Hematopoietic multipotent progenitor cell treated with erythropoietin and hydrocortisone succinate and interleukin-3 and kit ligand, for 6 days (in vitro differentiated cells): ENCODE measurements at regions not wholly inside any gene's neighbourhood (a gene's known extent, or its start where the extent isn't known, plus 50 kb on each side); places are given as distances from the start of the nearest gene placed in this dataset.
"Not testable (repeated sequence)": the region's sequence is repeated elsewhere in the genome, so short reads cannot be mapped to it uniquely, and the experiment has no call there.

Experiments
- DNase-seq: peaks from one replicate; pipeline ENCODE4 v3.0.0-alpha.2; 2015

DNA sequence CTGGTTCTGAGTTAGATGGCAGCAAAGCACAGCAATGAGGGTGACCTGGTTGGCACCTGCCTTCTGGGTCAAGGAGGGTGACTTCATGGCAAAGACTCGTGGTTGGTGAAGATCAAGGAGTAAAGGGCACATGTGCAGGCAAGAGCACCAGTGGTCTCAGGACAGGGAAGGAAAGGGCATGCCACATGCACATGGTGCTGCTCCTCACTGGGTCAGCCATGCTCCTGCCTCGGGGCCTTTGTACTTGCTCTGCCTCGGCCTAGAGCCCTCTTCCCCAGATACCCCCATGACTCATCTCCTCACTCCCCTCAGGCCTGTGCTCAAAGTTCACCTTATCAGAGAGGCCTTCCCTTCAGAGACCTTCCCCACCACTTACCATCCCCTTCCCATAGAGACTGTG is 106.7 kb upstream of the KDM7A start:
- DNase-seq: no peak

GRCh38 chr7:140281960-140282359 is 105.2 kb upstream of the KDM7A start:
- no peak for DNase-seq

GRCh38 chr7:140281255-140281654 is 104.5 kb upstream of the KDM7A start:
- DNase-seq: no peak

DNA sequence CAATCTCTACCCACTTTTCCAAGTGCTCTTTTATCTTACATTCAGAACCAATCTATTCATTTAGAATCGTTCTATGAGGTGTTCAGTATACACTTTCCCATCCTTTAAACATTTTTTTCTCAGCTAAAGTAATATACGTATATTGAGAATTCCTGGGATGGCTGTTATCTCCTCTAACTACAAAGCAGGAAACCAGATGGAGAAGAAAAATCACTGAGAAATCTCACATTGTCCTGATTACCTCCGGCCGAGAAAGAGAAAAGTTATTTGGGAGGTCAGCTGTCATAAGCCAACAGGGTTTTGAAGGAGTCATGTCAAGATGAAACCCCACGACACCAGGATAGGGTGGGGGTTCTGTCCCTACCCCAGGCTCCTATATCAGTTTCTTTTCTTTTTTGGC is 99.2 kb upstream of the KDM7A start:
- DNase-seq: no peak

GRCh38 chr7:140275069-140275965 is 98.5 kb upstream of the KDM7A start:
- peak; percentile 55 for DNase-seq

GRCh38 chr7:140273417-140273816 is 96.6 kb upstream of the KDM7A start:
- DNase-seq: no peak

- not testable (repeated sequence) for DNase-seq
These were observed 94.8 kb upstream of the KDM7A start for GRCh38 chr7:140271643-140271968.

DNA sequence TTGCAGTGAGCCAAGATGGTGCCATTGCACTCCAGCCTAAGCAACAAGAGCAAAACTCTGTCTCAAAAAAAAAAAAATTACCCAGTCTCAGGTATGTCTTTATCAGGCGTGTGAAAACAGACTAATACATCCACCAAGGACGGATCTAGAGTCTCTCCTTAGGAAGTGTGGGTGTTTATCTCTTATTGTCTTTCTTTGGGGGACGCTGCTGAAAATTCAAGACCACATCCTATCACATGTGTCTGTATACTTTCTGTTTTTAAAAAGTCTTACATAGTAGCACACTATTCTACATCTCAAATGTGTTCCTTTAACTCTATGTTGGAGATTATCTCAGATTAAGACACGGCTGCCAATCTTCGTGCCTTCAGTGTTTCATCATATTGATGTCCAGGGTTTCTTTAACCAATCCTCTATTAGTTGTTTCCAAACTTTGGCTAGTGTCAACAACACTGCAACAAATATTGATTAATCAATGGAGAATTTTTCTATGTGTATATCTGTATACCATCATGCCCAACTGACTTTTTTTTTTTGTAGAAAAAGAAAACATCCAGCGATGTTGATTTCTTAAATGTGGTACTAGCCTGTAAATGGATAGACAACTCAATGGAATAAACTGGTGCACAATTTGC is 92.3 kb upstream of the KDM7A start:
- DNase-seq: peak; percentile 17

DNA sequence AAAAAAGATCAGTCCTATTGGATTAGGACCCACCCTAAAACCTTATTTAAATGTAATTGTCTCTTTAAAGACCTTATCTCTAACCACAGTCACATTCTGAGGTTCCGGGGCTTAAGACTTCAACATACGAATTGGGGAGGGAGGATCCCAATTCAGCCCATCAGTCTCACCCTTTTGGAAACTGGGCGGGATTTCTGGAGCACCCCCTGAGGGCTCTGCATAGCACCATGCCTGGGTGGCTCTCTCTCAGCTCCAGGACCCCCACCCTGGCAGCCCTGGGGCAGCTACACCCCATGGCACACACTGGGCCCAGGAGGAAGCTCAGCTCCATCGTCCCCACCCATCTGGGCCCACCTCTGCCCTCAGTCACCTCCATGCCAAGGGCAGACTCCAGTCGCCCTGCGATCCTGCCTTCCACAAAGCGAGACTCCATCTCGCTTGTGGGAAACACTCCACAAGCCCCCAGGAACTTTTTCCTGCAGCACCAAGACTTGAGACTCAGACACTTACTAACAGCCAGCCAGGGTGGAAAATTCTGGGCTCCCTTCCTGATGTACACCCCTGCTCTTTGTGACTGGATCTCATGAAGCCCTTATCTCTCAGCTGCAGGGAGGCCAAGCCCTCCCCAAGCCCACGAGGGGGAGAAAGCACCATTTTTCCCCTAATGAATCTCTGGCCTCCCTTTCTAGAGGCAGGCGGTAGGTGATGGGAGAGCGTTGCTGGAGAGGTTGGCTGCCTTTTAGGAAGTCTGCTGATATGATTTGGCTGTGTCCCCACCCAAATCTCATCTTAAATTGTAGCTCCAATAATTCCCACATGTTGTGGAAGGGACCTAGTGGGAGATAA is 90.8 kb upstream of the KDM7A start:
- DNase-seq: peak; percentile 86

GRCh38 chr7:140263277-140263676 is 86.5 kb upstream of the KDM7A start:
- no peak for DNase-seq

- DNase-seq: no peak
These were observed 85.6 kb upstream of the KDM7A start for GRCh38 chr7:140262242-140262903.

- DNase-seq: peak; percentile 60
These were observed 84.7 kb upstream of the KDM7A start for GRCh38 chr7:140261522-140261921.

DNA sequence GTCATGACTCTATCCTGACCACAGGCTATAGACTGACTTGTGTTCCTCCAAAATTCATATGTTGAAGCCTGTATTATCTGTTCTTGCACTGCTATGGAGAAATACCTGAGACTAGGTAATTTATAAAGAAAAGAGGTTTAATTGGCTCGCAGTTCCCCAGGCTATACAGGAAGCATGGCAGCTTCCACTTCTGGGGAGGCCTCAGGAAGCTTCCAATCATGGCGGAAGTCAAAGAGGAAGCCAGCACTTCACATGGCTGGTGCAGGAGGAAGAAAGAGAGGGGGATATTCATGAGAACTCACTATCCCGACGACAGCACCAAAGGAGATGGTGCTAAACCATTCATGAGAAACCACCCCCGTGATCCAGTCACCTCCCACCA is 84.3 kb upstream of the KDM7A start:
- DNase-seq: no peak

- DNase-seq: no peak
These were observed 83.7 kb upstream of the KDM7A start for GRCh38 chr7:140260352-140261104.

- not testable (repeated sequence) for DNase-seq
These were observed 80.5 kb upstream of the KDM7A start for GRCh38 chr7:140257278-140257677.

- not testable (repeated sequence) for DNase-seq
These were observed 78.2 kb upstream of the KDM7A start for GRCh38 chr7:140254976-140255375.

- no peak for DNase-seq
These were observed 72.4 kb upstream of the KDM7A start for GRCh38 chr7:140249036-140249806.

GRCh38 chr7:140247559-140247958 is 70.8 kb upstream of the KDM7A start:
- no peak for DNase-seq

DNA sequence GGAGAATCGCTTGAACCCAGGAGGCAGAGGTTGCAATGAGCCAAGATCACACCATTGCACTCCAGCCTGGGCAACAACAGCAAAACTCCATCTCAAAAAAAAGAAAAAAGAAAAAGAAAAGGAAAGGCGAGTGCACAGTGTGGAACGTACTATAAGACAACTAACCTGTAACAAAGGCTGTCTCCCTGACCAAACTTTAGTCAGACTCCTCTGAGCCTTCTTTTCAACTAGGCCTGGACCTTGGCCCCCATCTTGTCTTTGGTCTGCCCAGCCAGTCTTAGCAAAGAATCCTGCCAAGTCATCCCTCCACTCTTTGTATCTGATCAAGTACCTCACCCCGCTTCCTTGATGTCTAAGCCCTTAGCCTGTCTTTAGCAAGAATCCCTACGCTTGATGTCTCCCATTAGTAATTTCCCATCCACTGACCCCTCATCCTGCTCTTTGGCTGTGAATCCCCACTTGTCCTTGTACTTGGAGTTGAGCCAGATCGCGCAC is 68.9 kb upstream of the KDM7A start:
- peak; percentile 43 for DNase-seq

DNA sequence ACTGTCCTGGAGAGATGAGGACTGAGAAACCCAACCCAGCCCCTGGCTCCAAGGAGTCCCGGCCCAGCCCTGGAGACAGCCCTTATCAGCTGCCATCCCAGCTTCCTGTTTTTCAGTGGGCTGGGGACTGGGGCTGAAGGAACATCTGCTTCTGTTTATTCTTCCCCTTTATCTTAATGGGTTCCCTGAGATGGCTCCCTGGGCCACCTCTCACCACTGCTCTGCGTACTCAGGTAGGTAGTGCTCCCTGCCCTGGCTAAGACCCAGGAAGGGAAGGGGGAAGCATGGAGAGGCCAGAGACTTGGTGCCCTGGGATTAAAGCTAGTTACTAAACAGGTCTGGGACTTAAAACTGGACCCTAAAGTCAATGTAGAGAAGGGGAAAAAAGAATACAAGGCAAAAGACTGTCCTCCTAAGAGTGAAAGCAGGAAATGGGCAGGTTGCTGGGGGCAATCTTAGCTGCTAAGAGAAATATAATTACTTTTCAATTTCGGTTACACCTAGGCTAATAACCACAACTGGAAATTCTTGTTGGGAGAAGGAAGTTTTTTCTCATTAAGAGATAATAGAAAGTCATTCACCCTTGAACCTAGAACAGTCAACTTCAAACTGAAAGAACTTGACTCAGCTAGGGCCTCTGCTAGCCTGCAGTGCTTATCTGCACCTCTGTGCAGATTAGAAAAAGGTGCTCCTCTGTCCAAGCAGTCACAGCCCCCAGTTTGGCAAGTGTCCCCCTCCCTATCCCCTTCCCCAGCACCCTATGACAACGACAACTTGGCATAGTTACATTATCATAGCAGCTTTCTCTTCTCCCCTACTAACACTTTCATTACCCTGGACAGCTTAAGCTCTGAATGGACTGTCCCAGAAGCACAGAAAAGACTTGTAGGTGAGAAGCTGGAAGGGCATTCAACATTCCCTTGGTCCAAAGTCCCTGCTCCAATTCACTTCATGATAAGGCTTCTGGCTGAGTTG is 65.6 kb upstream of the KDM7A start:
- DNase-seq: peak; percentile 89
